ENCODE measurements at regions not wholly inside any gene's neighbourhood (a gene's known extent, or its start where the extent isn't known, plus 50 kb on each side); places are given as distances from the start of the nearest gene placed in this dataset.

DNA sequence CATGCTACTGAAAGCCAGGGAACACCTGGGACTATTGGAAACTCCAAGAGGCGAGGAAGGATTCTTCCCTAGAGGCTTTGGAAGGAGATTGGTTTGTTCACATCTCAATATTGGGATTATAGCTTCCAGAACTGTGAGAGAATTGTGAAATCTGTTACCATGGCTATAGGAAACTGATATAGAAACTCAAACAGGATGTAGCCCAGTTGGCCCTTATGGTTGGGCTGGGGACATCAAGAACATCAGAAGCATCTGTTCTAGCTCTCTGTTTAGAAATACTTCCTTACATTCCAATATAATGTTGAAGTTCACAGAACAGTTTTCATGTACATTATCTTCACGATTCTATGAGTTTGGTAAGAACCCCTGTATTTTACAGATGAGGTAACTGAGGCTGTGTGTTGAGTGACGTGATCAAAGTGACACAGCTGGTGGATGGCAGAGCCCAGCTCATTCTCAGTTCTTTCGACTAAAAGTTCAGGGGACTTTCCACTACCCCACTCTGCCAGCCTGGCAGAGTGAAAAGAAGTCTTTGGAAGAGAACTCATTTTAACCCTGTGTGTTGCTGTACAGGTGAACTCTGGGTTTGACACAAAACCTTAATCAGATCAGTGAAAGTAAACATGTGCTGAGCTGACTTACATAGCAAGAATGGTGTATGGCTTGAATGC, 183.0 kb downstream of the GBA3 start:
- FAIRE-seq (no peak), DNase-seq (ENCODE audit: insufficient read length, low spot score) (no peak)
- TF ChIP-seq TAF1 (IDR thresholded peaks at IDR 0.05; ENCODE audit: low read depth, low read length), result no peak
- no peak for TF ChIP-seq POU2F2 (IDR thresholded peaks at IDR 0.05; ENCODE audit: low read depth, low read length)
- TF ChIP-seq POLR2AphosphoS5 (IDR thresholded peaks at IDR 0.05; ENCODE audit: low read depth, low read length), result no peak
- TF ChIP-seq PAX5 (IDR thresholded peaks at IDR 0.05; ENCODE audit: insufficient read depth, low read length, severe bottlenecking), result no peak
- TF ChIP-seq POLR2A (IDR thresholded peaks at IDR 0.05; ENCODE audit: low read depth, low read length), result no peak
- TF ChIP-seq SPI1 (IDR thresholded peaks at IDR 0.05; ENCODE audit: low read depth, low read length), result no peak

- no peak for FAIRE-seq
Measured at GRCh38 chr4:22874334-22874912, 181.7 kb downstream of the GBA3 start.

DNA sequence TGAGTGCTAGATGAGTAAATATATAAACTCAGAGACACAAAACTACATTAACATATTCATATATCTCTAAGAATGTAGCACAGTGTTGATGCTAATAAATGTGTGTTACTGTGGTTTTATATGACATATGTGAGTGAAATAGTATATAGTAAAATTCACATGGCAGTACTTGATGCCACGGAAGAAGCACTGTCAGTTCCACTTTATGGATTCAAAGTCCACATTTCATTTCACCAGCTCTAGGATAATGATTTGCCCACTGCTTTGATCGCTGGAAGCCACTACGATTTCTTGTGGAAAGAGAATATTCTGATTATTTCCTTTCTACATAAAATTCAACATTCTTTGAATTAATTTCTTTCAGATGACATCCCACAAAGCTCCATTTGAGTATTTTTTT, 181.2 kb downstream of the GBA3 start:
- no peak for FAIRE-seq
- TF ChIP-seq SPI1 (IDR thresholded peaks at IDR 0.05; ENCODE audit: low read depth, low read length), result no peak
- no peak for TF ChIP-seq POLR2A (IDR thresholded peaks at IDR 0.05; ENCODE audit: low read depth, low read length)
- no peak for TF ChIP-seq PAX5 (IDR thresholded peaks at IDR 0.05; ENCODE audit: insufficient read depth, low read length, severe bottlenecking)
- no peak for TF ChIP-seq POU2F2 (IDR thresholded peaks at IDR 0.05; ENCODE audit: low read depth, low read length)
- no peak for TF ChIP-seq POLR2AphosphoS5 (IDR thresholded peaks at IDR 0.05; ENCODE audit: low read depth, low read length)
- no peak for TF ChIP-seq TAF1 (IDR thresholded peaks at IDR 0.05; ENCODE audit: low read depth, low read length)
- DNase-seq (ENCODE audit: insufficient read length, low spot score), result no peak

More at GRCh38 chr4:22874334-22874912, 181.7 kb downstream of the GBA3 start:
- TF ChIP-seq PAX5 (IDR thresholded peaks at IDR 0.05; ENCODE audit: insufficient read depth, low read length, severe bottlenecking) (no peak), POU2F2 (IDR thresholded peaks at IDR 0.05; ENCODE audit: low read depth, low read length) (no peak), SPI1 (IDR thresholded peaks at IDR 0.05; ENCODE audit: low read depth, low read length) (no peak), POLR2A (IDR thresholded peaks at IDR 0.05; ENCODE audit: low read depth, low read length) (no peak), TAF1 (IDR thresholded peaks at IDR 0.05; ENCODE audit: low read depth, low read length) (no peak), POLR2AphosphoS5 (IDR thresholded peaks at IDR 0.05; ENCODE audit: low read depth, low read length) (no peak)
- DNase-seq (ENCODE audit: insufficient read length, low spot score), result no peak

DNA sequence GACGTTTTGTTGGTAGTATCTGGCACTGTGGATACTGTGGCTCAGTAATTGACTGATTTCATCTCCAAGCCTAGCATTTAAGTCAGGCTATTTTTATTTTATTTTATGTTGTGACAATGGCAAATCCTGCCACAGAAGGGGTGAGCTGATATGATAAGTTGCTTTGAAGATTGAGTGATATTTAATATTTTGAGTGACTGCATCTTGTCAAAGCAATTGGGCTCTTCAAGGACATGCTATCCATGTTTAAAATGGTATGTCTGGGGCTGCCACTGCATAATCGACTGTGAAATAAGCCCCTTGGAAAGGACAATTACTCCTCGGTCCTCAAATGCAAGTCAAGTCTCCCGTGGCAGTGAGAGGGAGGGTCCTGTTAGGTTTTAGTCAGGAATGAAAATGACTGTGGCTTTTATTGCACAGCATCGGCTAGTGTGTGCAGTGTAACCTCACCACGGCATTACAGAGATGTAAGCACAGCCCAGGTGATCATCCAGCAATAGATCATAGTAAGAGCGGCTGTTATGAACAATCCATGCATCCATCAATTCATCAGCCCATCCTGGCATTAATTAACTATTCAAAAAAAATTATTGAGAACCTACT, 178.2 kb downstream of the GBA3 start:
- TF ChIP-seq PAX5 (IDR thresholded peaks at IDR 0.05; ENCODE audit: insufficient read depth, low read length, severe bottlenecking), result no peak
- TF ChIP-seq TAF1 (IDR thresholded peaks at IDR 0.05; ENCODE audit: low read depth, low read length), result no peak
- no peak for TF ChIP-seq SPI1 (IDR thresholded peaks at IDR 0.05; ENCODE audit: low read depth, low read length)
- no peak for TF ChIP-seq POU2F2 (IDR thresholded peaks at IDR 0.05; ENCODE audit: low read depth, low read length)
- no peak for TF ChIP-seq POLR2A (IDR thresholded peaks at IDR 0.05; ENCODE audit: low read depth, low read length)
- no peak for TF ChIP-seq POLR2AphosphoS5 (IDR thresholded peaks at IDR 0.05; ENCODE audit: low read depth, low read length)
- DNase-seq (ENCODE audit: insufficient read length, low spot score), result no peak
- FAIRE-seq, result no peak

DNA sequence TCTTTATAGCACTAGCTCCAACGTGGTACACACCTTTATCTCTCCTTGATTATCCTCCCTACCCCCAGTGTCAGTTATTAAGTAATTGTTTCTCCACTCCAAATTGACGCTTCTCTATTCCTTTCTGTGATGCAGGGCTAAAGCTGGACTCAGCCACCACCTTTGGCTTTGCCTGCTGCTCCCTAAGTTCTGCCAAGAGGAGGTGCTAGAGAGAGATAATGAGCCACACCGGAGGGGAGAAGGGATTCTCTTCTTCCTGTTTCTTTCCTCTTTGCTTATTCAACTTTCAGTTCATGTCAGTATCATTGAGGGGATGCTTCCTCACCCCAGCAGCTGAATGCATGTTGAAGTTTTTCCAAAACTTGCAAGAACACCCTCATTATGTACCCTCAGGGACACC, 176.5 kb downstream of the GBA3 start:
- no peak for DNase-seq (ENCODE audit: insufficient read length, low spot score)

More for the DNA sequence above, 176.5 kb downstream of the GBA3 start:
- no peak for FAIRE-seq
- TF ChIP-seq SPI1 (IDR thresholded peaks at IDR 0.05; ENCODE audit: low read depth, low read length) (no peak), TAF1 (IDR thresholded peaks at IDR 0.05; ENCODE audit: low read depth, low read length) (no peak), PAX5 (IDR thresholded peaks at IDR 0.05; ENCODE audit: insufficient read depth, low read length, severe bottlenecking) (no peak), POLR2AphosphoS5 (IDR thresholded peaks at IDR 0.05; ENCODE audit: low read depth, low read length) (no peak), POU2F2 (IDR thresholded peaks at IDR 0.05; ENCODE audit: low read depth, low read length) (no peak)

Data from GM12891 (cell line).